ENCODE measurements at regions not wholly inside any gene's neighbourhood (a gene's known extent, or its start where the extent isn't known, plus 50 kb on each side); places are given as distances from the start of the nearest gene placed in this dataset.

- Mint-ChIP-seq H3K4me1 (no peaks in the 10 kb centered on the region), H3K27me3 (ENCODE audit: insufficient read depth, low read depth, poor library complexity) (no peaks in the 10 kb centered on the region), H3K9me3 (no peaks in the 10 kb centered on the region), H3K27ac (no peak overlapping the region), H3K36me3 (ENCODE audit: low read depth) (no peaks in the 10 kb centered on the region), H3K4me3 (no peak overlapping the region)
- H3K9me2 ChIP-seq (ENCODE audit: insufficient read depth), result peaks cover 10% of the 10 kb centered on the region; the same call in 1 of the 2 replicates
- ATAC-seq (no peak), DNase-seq (ENCODE audit: low spot score) (no peak)
- no peaks in the 10 kb centered on the region for H3K79me2 ChIP-seq (replicated peaks; ENCODE audit: insufficient read depth)
- H3K27me3 ChIP-seq (ENCODE audit: insufficient read depth), result no peaks in the 10 kb centered on the region
- H2AFZ ChIP-seq, result no peak overlapping the region; the same call in 1 of the 2 replicates
- no peaks in the 10 kb centered on the region for H3K36me3 ChIP-seq (ENCODE audit: insufficient read depth)
- no peak overlapping the region for H3K4me3 ChIP-seq
- H3K4me2 ChIP-seq, result no peak overlapping the region
- H3K4me1 ChIP-seq (ENCODE audit: insufficient read depth), result no peaks in the 10 kb centered on the region
- no peak for TF ChIP-seq ZNF462 (CRISPR knock-in tag; IDR thresholded peaks at IDR 0.05)
- no peak for TF ChIP-seq CTCF (conservative IDR thresholded peaks at IDR 0.05; ENCODE audit: low read depth in 2 of 2)
- no peak for TF ChIP-seq JUNB (IDR thresholded peaks at IDR 0.05; ENCODE audit: unreplicated experiment)
- TF ChIP-seq POLR2AphosphoS5 (IDR thresholded peaks at IDR 0.05; ENCODE audit: low read depth), result no peak
- TF ChIP-seq EZH2 (IDR thresholded peaks at IDR 0.05; ENCODE audit: low read depth, unreplicated experiment), result no peak
- TF ChIP-seq REST (IDR thresholded peaks at IDR 0.05; ENCODE audit: unreplicated experiment), result no peak
- no peak for TF ChIP-seq EZH2phosphoT487 (IDR thresholded peaks at IDR 0.05; ENCODE audit: unreplicated experiment)
- no peak for TF ChIP-seq CREB1 (CRISPR knock-in tag; IDR thresholded peaks at IDR 0.05; ENCODE audit: low read depth)
- no peak for TF ChIP-seq STAT1 (IDR thresholded peaks at IDR 0.05; ENCODE audit: unreplicated experiment)
- TF ChIP-seq NANOG (IDR thresholded peaks at IDR 0.05; ENCODE audit: borderline replicate concordance), result no peak
- no peak for TF ChIP-seq ETS1 (IDR thresholded peaks at IDR 0.05)
- no peaks in the 10 kb centered on the region for H4K20me1 ChIP-seq (replicated peaks; ENCODE audit: insufficient read depth)
- no peak overlapping the region for H3K27ac ChIP-seq (ENCODE audit: low read depth)
- no peaks in the 10 kb centered on the region for H3F3A ChIP-seq (replicated peaks; ENCODE audit: low read depth)
Observed at GRCh38 chr2:49342156-49342555, 187.8 kb upstream of the FSHR start.

Data from GM23338 (cell line).